GM23338 (cell line): ENCODE measurements at regions not wholly inside any gene's neighbourhood (a gene's known extent, or its start where the extent isn't known, plus 50 kb on each side); places are given as distances from the start of the nearest gene placed in this dataset.

Experiments
- ATAC-seq: fragments of 200-7000 bp; cut with Tn5 transposase; 3 replicates; pipeline ENCODE4 v1.9.1; 2020
- DNase-seq: peaks from one replicate; pipeline ENCODE4 v3.0.0-alpha.2; 2015; ENCODE audit warnings: low spot score
- H2AFZ ChIP-seq: fragments of 200-600 bp; sonication (generic); 2 replicates; pipeline ENCODE4 v1.8.0; 2016; ENCODE audit warnings: antibody characterized with exemption, mild to moderate bottlenecking, moderate library complexity
- H3F3A ChIP-seq: fragments of 200-600 bp; sonication (generic); replicated peaks from 2 replicates; pipeline ENCODE4 v1.8.0; 2017; ENCODE audit warnings: antibody characterized with exemption, mixed run types, low read depth
- H3K27ac ChIP-seq: fragments of 200-600 bp; sonication (generic); 2 replicates; pipeline ENCODE4 v1.6.1; 2016; ENCODE audit warnings: low read depth
- H3K27me3 ChIP-seq: fragments of 200-600 bp; sonication (generic); 2 replicates; pipeline ENCODE4 v1.8.0; 2016; ENCODE audit warnings: mild to moderate bottlenecking, mixed run types, moderate library complexity; ENCODE audit not compliant: insufficient read depth
- H3K36me3 ChIP-seq: fragments of 200-600 bp; sonication (generic); 2 replicates; pipeline ENCODE4 v1.8.0; 2016; ENCODE audit warnings: mild to moderate bottlenecking; ENCODE audit not compliant: insufficient read depth
- H3K4me1 ChIP-seq: fragments of 200-600 bp; sonication (generic); 2 replicates; pipeline ENCODE4 v1.8.0; 2016; ENCODE audit warnings: mild to moderate bottlenecking, moderate library complexity; ENCODE audit not compliant: insufficient read depth
- H3K4me2 ChIP-seq: fragments of 200-600 bp; sonication (generic); 2 replicates; pipeline ENCODE4 v1.7.1; 2017; ENCODE audit warnings: mixed run types
- H3K4me3 ChIP-seq: fragments of 200-600 bp; sonication (generic); 2 replicates; pipeline ENCODE4 v1.6.1; 2016; ENCODE audit warnings: mixed run types
- H3K79me2 ChIP-seq: fragments of 200-600 bp; sonication (generic); replicated peaks from 2 replicates; pipeline ENCODE4 v1.8.0; 2017; ENCODE audit warnings: mild to moderate bottlenecking; ENCODE audit not compliant: insufficient read depth
- H3K9me2 ChIP-seq: fragments of 200-600 bp; sonication (generic); 2 replicates; pipeline ENCODE4 v1.8.0; 2017; ENCODE audit not compliant: insufficient read depth
- H4K20me1 ChIP-seq: fragments of 200-600 bp; sonication (generic); replicated peaks from 2 replicates; pipeline ENCODE4 v1.8.0; 2017; ENCODE audit warnings: mild to moderate bottlenecking; ENCODE audit not compliant: insufficient read depth
- H3K27ac Mint-ChIP-seq: 2 replicates; pipeline ENCODE4 v1.8.0; 2020; ENCODE audit warnings: inconsistent platforms, mild to moderate bottlenecking, moderate library complexity, mixed read lengths
- H3K27me3 Mint-ChIP-seq: 3 replicates; pipeline ENCODE4 v1.8.0; 2022; ENCODE audit warnings: low read depth, mild to moderate bottlenecking, moderate library complexity, mixed read lengths, inconsistent platforms; ENCODE audit not compliant: insufficient read depth, poor library complexity
- H3K36me3 Mint-ChIP-seq: 3 replicates; pipeline ENCODE4 v1.8.0; 2021; ENCODE audit warnings: low read depth, mild to moderate bottlenecking, inconsistent platforms, moderate library complexity, mixed read lengths
- H3K4me1 Mint-ChIP-seq: 3 replicates; pipeline ENCODE4 v1.8.0; 2020; ENCODE audit warnings: mild to moderate bottlenecking, inconsistent platforms, mixed read lengths
- H3K4me3 Mint-ChIP-seq: 3 replicates; pipeline ENCODE4 v1.8.0; 2021; ENCODE audit warnings: moderate library complexity, mild to moderate bottlenecking, inconsistent platforms, mixed read lengths
- H3K9me3 Mint-ChIP-seq: 3 replicates; pipeline ENCODE4 v1.8.0; 2020; ENCODE audit warnings: moderate library complexity, mild to moderate bottlenecking, inconsistent platforms, mixed read lengths
- CREB1 ChIP-seq: fragments of 250-450 bp; sonication (Bioruptor Pico); IDR thresholded peaks from 2 replicates; pipeline ENCODE4 v1.5.0; 2020; ENCODE audit warnings: low read depth, mild to moderate bottlenecking, moderate library complexity
- ETS1 ChIP-seq: IDR thresholded peaks from 2 replicates; pipeline ENCODE4 v1.6.1; 2016; ENCODE audit warnings: antibody characterized with exemption
- EZH2 ChIP-seq: fragments of 200-600 bp; sonication (generic); IDR thresholded peaks from one replicate; pipeline ENCODE4 v1.8.0; 2017; ENCODE audit warnings: antibody characterized with exemption, mild to moderate bottlenecking, low read depth; ENCODE audit not compliant: unreplicated experiment
- EZH2phosphoT487 ChIP-seq: fragments of 200-600 bp; sonication (generic); IDR thresholded peaks from one replicate; pipeline ENCODE4 v1.8.1; 2018; ENCODE audit warnings: antibody characterized with exemption; ENCODE audit not compliant: unreplicated experiment
- JUNB ChIP-seq: IDR thresholded peaks from one replicate; pipeline ENCODE4 v1.6.1; 2016; ENCODE audit warnings: antibody characterized with exemption; ENCODE audit not compliant: unreplicated experiment
- NANOG ChIP-seq: IDR thresholded peaks from 2 replicates; pipeline ENCODE4 v1.6.1; 2016; ENCODE audit warnings: antibody characterized with exemption, borderline replicate concordance
- POLR2AphosphoS5 ChIP-seq: IDR thresholded peaks from 2 replicates; pipeline ENCODE4 v1.6.1; 2016; ENCODE audit warnings: antibody characterized with exemption, low read depth
- STAT1 ChIP-seq: IDR thresholded peaks from one replicate; pipeline ENCODE4 v1.6.1; 2016; ENCODE audit warnings: antibody characterized with exemption; ENCODE audit not compliant: unreplicated experiment
- ZNF114 ChIP-seq: fragments of 250-450 bp; sonication (Bioruptor Pico); IDR thresholded peaks from 2 replicates; pipeline ENCODE4 v1.5.0; 2020; ENCODE audit warnings: mild to moderate bottlenecking, moderate library complexity
- ZNF331 ChIP-seq: fragments of 250-450 bp; sonication (Bioruptor Pico); IDR thresholded peaks from 2 replicates; pipeline ENCODE4 v1.5.0; 2020; ENCODE audit warnings: low read depth, mild to moderate bottlenecking, moderate library complexity
- TF ChIP-seq, protein P1 (sequence below), 2 experiments: fragments of 200-600 bp in 1 of 2; sonication (generic) in 1 of 2; conservative IDR thresholded peaks; 2 replicates each; pipeline versions ENCODE4 v1.5.1 to v1.6.1; 2016 to 2017; ENCODE audit warnings: antibody characterized with exemption in 2 of 2, low read depth in 2 of 2, mild to moderate bottlenecking in 2 of 2, moderate library complexity in 1 of 2
- TF ChIP-seq, protein P2 (sequence below): fragments of 250-450 bp; sonication (Bioruptor Pico); IDR thresholded peaks from 2 replicates; pipeline ENCODE4 v1.5.0; 2020; ENCODE audit warnings: mild to moderate bottlenecking, moderate library complexity
- TF ChIP-seq, protein P3 (sequence below): IDR thresholded peaks from one replicate; pipeline ENCODE4 v1.6.1; 2018; ENCODE audit warnings: antibody characterized with exemption; ENCODE audit not compliant: unreplicated experiment

DNA sequence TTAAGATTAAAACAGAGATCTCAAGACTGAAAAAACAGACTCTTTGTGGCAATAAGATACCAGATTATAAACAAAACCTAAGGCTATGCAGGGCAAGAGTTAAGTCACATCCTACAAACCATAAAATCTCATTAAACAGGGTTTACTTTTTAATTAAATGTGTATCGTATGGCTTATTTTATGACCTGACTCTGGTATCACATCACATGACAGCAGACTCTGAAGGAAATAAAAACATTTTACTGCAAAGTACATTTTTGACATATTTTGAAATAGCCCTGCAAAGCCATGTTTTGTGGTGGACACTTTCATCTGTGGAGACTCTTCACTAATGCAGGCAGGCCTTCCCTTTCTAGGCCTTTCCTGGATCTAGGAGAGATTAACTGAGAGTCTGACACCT, 327.6 kb upstream of the CLEC14A start:
- DNase-seq (no peak), ATAC-seq (no peak)
- Mint-ChIP-seq H3K36me3 (no peaks in the 10 kb centered on the region; the same call in 2 of the 3 replicates), H3K27me3 (no peaks in the 10 kb centered on the region), H3K9me3 (peaks cover 8% of the 10 kb centered on the region; the same call in 2 of the 3 replicates), H3K27ac (no peak overlapping the region), H3K4me1 (no peaks in the 10 kb centered on the region), H3K4me3 (no peak overlapping the region)
- no peak overlapping the region for H3K4me3 ChIP-seq
- no peak overlapping the region for H3K4me2 ChIP-seq
- H3K36me3 ChIP-seq: no peaks in the 10 kb centered on the region
- TF ChIP-seq, protein P1, sequence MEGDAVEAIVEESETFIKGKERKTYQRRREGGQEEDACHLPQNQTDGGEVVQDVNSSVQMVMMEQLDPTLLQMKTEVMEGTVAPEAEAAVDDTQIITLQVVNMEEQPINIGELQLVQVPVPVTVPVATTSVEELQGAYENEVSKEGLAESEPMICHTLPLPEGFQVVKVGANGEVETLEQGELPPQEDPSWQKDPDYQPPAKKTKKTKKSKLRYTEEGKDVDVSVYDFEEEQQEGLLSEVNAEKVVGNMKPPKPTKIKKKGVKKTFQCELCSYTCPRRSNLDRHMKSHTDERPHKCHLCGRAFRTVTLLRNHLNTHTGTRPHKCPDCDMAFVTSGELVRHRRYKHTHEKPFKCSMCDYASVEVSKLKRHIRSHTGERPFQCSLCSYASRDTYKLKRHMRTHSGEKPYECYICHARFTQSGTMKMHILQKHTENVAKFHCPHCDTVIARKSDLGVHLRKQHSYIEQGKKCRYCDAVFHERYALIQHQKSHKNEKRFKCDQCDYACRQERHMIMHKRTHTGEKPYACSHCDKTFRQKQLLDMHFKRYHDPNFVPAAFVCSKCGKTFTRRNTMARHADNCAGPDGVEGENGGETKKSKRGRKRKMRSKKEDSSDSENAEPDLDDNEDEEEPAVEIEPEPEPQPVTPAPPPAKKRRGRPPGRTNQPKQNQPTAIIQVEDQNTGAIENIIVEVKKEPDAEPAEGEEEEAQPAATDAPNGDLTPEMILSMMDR (conservative IDR thresholded peaks at IDR 0.05; ENCODE audit: low read depth in 2 of 2): no peak
- TF ChIP-seq ZNF114 (CRISPR knock-in tag): no peak
- no peak for TF ChIP-seq STAT1
- TF ChIP-seq EZH2phosphoT487: no peak
- TF ChIP-seq ETS1: no peak
- TF ChIP-seq JUNB: no peak
- TF ChIP-seq, protein P2, sequence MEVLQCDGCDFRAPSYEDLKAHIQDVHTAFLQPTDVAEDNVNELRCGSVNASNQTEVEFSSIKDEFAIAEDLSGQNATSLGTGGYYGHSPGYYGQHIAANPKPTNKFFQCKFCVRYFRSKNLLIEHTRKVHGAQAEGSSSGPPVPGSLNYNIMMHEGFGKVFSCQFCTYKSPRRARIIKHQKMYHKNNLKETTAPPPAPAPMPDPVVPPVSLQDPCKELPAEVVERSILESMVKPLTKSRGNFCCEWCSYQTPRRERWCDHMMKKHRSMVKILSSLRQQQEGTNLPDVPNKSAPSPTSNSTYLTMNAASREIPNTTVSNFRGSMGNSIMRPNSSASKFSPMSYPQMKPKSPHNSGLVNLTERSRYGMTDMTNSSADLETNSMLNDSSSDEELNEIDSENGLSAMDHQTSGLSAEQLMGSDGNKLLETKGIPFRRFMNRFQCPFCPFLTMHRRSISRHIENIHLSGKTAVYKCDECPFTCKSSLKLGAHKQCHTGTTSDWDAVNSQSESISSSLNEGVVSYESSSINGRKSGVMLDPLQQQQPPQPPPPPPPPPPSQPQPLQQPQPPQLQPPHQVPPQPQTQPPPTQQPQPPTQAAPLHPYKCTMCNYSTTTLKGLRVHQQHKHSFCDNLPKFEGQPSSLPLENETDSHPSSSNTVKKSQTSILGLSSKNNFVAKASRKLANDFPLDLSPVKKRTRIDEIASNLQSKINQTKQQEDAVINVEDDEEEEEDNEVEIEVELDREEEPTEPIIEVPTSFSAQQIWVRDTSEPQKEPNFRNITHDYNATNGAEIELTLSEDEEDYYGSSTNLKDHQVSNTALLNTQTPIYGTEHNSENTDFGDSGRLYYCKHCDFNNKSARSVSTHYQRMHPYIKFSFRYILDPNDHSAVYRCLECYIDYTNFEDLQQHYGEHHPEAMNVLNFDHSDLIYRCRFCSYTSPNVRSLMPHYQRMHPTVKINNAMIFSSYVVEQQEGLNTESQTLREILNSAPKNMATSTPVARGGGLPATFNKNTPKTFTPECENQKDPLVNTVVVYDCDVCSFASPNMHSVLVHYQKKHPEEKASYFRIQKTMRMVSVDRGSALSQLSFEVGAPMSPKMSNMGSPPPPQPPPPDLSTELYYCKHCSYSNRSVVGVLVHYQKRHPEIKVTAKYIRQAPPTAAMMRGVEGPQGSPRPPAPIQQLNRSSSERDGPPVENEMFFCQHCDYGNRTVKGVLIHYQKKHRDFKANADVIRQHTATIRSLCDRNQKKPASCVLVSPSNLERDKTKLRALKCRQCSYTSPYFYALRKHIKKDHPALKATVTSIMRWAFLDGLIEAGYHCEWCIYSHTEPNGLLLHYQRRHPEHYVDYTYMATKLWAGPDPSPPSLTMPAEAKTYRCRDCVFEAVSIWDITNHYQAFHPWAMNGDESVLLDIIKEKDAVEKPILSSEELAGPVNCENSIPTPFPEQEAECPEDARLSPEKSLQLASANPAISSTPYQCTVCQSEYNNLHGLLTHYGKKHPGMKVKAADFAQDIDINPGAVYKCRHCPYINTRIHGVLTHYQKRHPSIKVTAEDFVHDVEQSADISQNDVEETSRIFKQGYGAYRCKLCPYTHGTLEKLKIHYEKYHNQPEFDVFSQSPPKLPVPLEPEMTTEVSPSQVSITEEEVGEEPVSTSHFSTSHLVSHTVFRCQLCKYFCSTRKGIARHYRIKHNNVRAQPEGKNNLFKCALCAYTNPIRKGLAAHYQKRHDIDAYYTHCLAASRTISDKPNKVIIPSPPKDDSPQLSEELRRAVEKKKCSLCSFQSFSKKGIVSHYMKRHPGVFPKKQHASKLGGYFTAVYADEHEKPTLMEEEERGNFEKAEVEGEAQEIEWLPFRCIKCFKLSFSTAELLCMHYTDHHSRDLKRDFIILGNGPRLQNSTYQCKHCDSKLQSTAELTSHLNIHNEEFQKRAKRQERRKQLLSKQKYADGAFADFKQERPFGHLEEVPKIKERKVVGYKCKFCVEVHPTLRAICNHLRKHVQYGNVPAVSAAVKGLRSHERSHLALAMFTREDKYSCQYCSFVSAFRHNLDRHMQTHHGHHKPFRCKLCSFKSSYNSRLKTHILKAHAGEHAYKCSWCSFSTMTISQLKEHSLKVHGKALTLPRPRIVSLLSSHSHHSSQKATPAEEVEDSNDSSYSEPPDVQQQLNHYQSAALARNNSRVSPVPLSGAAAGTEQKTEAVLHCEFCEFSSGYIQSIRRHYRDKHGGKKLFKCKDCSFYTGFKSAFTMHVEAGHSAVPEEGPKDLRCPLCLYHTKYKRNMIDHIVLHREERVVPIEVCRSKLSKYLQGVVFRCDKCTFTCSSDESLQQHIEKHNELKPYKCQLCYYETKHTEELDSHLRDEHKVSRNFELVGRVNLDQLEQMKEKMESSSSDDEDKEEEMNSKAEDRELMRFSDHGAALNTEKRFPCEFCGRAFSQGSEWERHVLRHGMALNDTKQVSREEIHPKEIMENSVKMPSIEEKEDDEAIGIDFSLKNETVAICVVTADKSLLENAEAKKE: no peak
- no peak for TF ChIP-seq POLR2AphosphoS5
- no peak for TF ChIP-seq EZH2
- no peak for TF ChIP-seq NANOG
- TF ChIP-seq CREB1: no peak
- TF ChIP-seq ZNF331 (CRISPR knock-in tag): no peak
- TF ChIP-seq, protein P3, sequence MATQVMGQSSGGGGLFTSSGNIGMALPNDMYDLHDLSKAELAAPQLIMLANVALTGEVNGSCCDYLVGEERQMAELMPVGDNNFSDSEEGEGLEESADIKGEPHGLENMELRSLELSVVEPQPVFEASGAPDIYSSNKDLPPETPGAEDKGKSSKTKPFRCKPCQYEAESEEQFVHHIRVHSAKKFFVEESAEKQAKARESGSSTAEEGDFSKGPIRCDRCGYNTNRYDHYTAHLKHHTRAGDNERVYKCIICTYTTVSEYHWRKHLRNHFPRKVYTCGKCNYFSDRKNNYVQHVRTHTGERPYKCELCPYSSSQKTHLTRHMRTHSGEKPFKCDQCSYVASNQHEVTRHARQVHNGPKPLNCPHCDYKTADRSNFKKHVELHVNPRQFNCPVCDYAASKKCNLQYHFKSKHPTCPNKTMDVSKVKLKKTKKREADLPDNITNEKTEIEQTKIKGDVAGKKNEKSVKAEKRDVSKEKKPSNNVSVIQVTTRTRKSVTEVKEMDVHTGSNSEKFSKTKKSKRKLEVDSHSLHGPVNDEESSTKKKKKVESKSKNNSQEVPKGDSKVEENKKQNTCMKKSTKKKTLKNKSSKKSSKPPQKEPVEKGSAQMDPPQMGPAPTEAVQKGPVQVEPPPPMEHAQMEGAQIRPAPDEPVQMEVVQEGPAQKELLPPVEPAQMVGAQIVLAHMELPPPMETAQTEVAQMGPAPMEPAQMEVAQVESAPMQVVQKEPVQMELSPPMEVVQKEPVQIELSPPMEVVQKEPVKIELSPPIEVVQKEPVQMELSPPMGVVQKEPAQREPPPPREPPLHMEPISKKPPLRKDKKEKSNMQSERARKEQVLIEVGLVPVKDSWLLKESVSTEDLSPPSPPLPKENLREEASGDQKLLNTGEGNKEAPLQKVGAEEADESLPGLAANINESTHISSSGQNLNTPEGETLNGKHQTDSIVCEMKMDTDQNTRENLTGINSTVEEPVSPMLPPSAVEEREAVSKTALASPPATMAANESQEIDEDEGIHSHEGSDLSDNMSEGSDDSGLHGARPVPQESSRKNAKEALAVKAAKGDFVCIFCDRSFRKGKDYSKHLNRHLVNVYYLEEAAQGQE: no peak
- no peaks in the 10 kb centered on the region for H3K27me3 ChIP-seq
- H3F3A ChIP-seq: no peaks in the 10 kb centered on the region
- H3K4me1 ChIP-seq: no peaks in the 10 kb centered on the region
- no peak overlapping the region for H3K27ac ChIP-seq
- no peaks in the 10 kb centered on the region for H4K20me1 ChIP-seq
- no peak overlapping the region for H2AFZ ChIP-seq
- H3K9me2 ChIP-seq: peaks cover 7% of the 10 kb centered on the region; the same call in 1 of the 2 replicates
- H3K79me2 ChIP-seq: no peaks in the 10 kb centered on the region
